ENCODE measurements at regions not wholly inside any gene's neighbourhood (a gene's known extent, or its start where the extent isn't known, plus 50 kb on each side); places are given as distances from the start of the nearest gene placed in this dataset.

- TF ChIP-seq CTCF (IDR thresholded peaks at IDR 0.05), result no peak
- no peak for TF ChIP-seq POLR2A (IDR thresholded peaks at IDR 0.05)
These were observed 975.5 kb downstream of the IGSF11 start for GRCh38 chr3:118059096-118059495.

Data from right lobe of liver (tissue), 4 donors.